ENCODE measurements at regions not wholly inside any gene's neighbourhood (a gene's known extent, or its start where the extent isn't known, plus 50 kb on each side); places are given as distances from the start of the nearest gene placed in this dataset.

DNA sequence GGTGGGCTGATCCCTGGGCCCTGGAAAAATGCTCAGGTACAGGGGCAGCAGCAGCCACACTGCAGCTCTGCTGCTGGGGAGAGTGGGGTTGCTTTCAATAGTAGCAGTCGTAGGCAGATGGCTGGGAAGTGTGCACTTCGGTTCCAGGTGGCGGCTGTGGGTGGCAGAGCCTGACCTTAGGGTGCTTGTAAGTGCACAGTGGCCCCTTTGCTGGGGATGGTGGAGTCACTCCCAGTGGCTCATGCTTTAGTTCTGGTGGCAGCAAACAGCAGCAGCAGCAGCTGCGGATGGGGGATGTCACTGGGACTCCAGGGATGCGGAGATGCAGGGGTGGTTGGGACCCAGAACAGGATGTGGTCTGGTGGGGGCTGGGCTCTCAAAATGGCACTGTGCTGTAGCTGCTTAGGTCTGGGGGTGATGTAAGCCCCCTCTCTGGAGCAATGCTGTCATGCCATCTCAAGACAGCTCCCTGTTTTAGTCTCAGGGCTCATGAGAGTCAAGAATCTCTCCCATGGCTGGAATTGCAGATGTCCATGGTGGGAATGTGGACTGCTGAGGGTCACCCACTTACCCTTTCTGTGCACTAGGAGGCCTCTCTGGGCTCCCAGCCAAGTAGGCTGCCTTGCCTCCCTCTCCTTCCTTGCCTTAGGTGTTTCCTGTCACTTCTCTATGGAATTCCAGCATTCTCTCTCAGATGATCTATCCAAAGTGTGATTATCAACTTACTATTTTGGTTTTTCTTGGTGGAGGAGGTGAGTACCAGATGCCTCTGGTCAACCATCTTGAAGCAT lies 146.7 kb upstream of the SLC22A23 start:
- Histone ChIP-seq H3K9ac (ENCODE audit: low read depth, low read length) (no peak overlapping the region), H2BK15ac (ENCODE audit: low read depth, low read length) (no peak overlapping the region), H3K79me1 (ENCODE audit: low read depth in 1 of 2, low read length in 2 of 2) (no peaks in the 10 kb centered on the region), H3K9me1 (ENCODE audit: insufficient read depth, low read length) (no peaks in the 10 kb centered on the region), H2AFZ (replicated peaks; ENCODE audit: low read length, poor library complexity) (peak overlapping the region; percentile 21), H3K23ac (ENCODE audit: low read depth, low read length) (no peak overlapping the region), H2AK5ac (ENCODE audit: low read depth, low read length) (no peak overlapping the region), H4K91ac (ENCODE audit: insufficient read depth, low read depth, low read length) (no peak overlapping the region), H2BK20ac (ENCODE audit: low read depth, low read length) (no peak overlapping the region), H2AK9ac (replicated peaks; ENCODE audit: low read depth, low read length, poor library complexity) (peak overlapping the region; percentile 42), H4K5ac (ENCODE audit: low read depth, low read length) (no peak overlapping the region), H3K4me2 (ENCODE audit: low read depth, low read length) (no peak overlapping the region), H3K18ac (ENCODE audit: low read depth, low read length) (no peak overlapping the region), H3K9me3 (ENCODE audit: control insufficient read depth, insufficient read depth, low read length) (peaks cover 5% of the 10 kb centered on the region), H2BK5ac (ENCODE audit: low read depth, low read length, poor library complexity, severe bottlenecking) (no peak overlapping the region), H4K20me1 (ENCODE audit: insufficient read depth, low read length) (no peaks in the 10 kb centered on the region), H3K36me3 (ENCODE audit: control insufficient read depth, insufficient read depth, low read length) (no peaks in the 10 kb centered on the region), H3K14ac (replicated peaks; ENCODE audit: low read depth, low read length) (no peak overlapping the region), H2BK120ac (ENCODE audit: low read depth, low read length) (no peak overlapping the region), H3K4me3 (ENCODE audit: insufficient read depth, low read depth, low read length) (no peak overlapping the region), H4K8ac (ENCODE audit: low read depth in 2 of 2, low read length in 2 of 2) (no peak overlapping the region), H3K27me3 (ENCODE audit: control insufficient read depth, insufficient read depth, low read length) (peaks cover 39% of the 10 kb centered on the region), H3K4ac (ENCODE audit: low read depth, low read length) (no peak overlapping the region), H3K4me1 (ENCODE audit: control insufficient read depth, insufficient read depth, low read length) (no peaks in the 10 kb centered on the region), H3K27ac (ENCODE audit: insufficient read depth, low read length) (no peak overlapping the region), H3K56ac (ENCODE audit: extremely low read depth, insufficient read depth, low read length) (no peak overlapping the region)
- ChIA-PET CTCF (no interaction called here), POLR2A (ENCODE audit: unreplicated experiment) (no interaction called here)
- dilution Hi-C loops (cut with HindIII; ENCODE audit: low sequenced_read_pairs, unreplicated experiment) = no loop called here
- no peak for ATAC-seq (ENCODE audit: low read depth)
- no TSS peak for BruUV-seq (replicated peaks)
- DNase-seq = no peak
- intact Hi-C loops (cut with micrococcal nuclease) = no loop called here
- in situ Hi-C loops (cut with MboI; ENCODE audit: low sequenced_read_pairs) = no loop called here
- TF ChIP-seq MAZ (IDR thresholded peaks at IDR 0.05; ENCODE audit: borderline replicate concordance, low read depth, low read length) (no peak), MAFK (IDR thresholded peaks at IDR 0.05; ENCODE audit: low read depth, low read length) (no peak), POLR2A (IDR thresholded peaks at IDR 0.05; ENCODE audit: low read depth, low read length) (no peak), RCOR1 (IDR thresholded peaks at IDR 0.05; ENCODE audit: insufficient replicate concordance, low read length) (no peak), MXI1 (IDR thresholded peaks at IDR 0.05; ENCODE audit: borderline replicate concordance, low read depth, low read length) (no peak), NFE2L2 (IDR thresholded peaks at IDR 0.05; ENCODE audit: low read depth, low read length) (no peak), CEBPB (IDR thresholded peaks at IDR 0.05; ENCODE audit: low read depth, low read length) (no peak), RFX5 (IDR thresholded peaks at IDR 0.05; ENCODE audit: low read depth, low read length) (no peak), RAD21 (IDR thresholded peaks at IDR 0.05; ENCODE audit: low read length) (no peak)
- TF ChIP-seq, protein P1, sequence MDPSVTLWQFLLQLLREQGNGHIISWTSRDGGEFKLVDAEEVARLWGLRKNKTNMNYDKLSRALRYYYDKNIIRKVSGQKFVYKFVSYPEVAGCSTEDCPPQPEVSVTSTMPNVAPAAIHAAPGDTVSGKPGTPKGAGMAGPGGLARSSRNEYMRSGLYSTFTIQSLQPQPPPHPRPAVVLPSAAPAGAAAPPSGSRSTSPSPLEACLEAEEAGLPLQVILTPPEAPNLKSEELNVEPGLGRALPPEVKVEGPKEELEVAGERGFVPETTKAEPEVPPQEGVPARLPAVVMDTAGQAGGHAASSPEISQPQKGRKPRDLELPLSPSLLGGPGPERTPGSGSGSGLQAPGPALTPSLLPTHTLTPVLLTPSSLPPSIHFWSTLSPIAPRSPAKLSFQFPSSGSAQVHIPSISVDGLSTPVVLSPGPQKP (IDR thresholded peaks at IDR 0.05; ENCODE audit: borderline replicate concordance, low read depth, low read length) = no peak
- TF ChIP-seq, protein P2, sequence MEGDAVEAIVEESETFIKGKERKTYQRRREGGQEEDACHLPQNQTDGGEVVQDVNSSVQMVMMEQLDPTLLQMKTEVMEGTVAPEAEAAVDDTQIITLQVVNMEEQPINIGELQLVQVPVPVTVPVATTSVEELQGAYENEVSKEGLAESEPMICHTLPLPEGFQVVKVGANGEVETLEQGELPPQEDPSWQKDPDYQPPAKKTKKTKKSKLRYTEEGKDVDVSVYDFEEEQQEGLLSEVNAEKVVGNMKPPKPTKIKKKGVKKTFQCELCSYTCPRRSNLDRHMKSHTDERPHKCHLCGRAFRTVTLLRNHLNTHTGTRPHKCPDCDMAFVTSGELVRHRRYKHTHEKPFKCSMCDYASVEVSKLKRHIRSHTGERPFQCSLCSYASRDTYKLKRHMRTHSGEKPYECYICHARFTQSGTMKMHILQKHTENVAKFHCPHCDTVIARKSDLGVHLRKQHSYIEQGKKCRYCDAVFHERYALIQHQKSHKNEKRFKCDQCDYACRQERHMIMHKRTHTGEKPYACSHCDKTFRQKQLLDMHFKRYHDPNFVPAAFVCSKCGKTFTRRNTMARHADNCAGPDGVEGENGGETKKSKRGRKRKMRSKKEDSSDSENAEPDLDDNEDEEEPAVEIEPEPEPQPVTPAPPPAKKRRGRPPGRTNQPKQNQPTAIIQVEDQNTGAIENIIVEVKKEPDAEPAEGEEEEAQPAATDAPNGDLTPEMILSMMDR (conservative IDR thresholded peaks at IDR 0.05; ENCODE audit: low read depth, low read length) = no peak
- 92% methylated on average over 2 of the region's 5 CpGs; no CpG with 5 or more reads in 1 of the 2 experiments for WGBS, 2 experiments (ENCODE audit: extremely low coverage in 2 of 2, insufficient read length in 1 of 2)
